ENCODE measurements at regions not wholly inside any gene's neighbourhood (a gene's known extent, or its start where the extent isn't known, plus 50 kb on each side); places are given as distances from the start of the nearest gene placed in this dataset.

DNA sequence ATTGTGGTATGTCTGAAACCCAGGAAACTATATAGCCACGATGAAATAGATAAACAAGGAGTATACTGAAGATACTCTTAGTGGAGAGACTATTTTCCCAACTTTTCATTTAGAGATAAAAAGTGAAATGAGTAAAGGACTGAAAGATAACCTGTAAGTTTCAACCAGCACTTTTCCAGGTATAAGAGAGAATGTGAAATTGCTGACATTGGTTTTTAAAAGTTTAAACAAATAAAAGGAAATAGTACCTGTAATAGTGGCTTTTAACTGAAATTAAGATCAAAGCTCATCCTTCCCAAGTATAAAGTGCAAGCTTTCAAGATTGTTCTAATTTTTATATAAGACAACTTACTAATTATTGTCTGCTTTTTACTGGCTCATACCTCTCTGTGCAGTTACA, 130.2 kb upstream of the CCN2 start:
- ATAC-seq = no peak

DNA sequence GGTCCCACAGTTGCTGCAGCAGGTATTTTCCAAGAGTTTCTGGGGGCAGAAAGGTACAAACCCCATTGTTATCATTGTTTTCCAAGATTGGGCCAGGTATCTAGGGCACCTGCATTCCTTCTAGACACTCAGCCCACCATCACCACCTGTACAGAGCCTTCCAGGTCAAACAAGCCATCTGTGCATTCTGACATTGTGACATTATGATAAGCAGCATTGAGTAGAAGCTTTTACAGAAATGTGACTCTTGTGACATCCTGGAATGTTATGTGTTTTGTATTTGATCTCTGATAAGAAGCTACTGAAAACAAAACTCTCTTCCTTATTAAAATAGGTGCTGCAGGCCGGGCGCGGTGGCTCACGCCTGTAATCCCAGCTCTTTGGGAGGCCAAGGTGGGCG, 128.1 kb upstream of the CCN2 start:
- TF ChIP-seq PPARA (CRISPR knock-in tag; IDR thresholded peaks at IDR 0.05; ENCODE audit: borderline replicate concordance) (no peak), ZC3H10 (CRISPR knock-in tag; IDR thresholded peaks at IDR 0.05) (no peak), BACH2 (CRISPR knock-in tag; IDR thresholded peaks at IDR 0.05; ENCODE audit: borderline replicate concordance) (no peak), CSDC2 (CRISPR knock-in tag; IDR thresholded peaks at IDR 0.05) (no peak)
- TF ChIP-seq, protein P1, sequence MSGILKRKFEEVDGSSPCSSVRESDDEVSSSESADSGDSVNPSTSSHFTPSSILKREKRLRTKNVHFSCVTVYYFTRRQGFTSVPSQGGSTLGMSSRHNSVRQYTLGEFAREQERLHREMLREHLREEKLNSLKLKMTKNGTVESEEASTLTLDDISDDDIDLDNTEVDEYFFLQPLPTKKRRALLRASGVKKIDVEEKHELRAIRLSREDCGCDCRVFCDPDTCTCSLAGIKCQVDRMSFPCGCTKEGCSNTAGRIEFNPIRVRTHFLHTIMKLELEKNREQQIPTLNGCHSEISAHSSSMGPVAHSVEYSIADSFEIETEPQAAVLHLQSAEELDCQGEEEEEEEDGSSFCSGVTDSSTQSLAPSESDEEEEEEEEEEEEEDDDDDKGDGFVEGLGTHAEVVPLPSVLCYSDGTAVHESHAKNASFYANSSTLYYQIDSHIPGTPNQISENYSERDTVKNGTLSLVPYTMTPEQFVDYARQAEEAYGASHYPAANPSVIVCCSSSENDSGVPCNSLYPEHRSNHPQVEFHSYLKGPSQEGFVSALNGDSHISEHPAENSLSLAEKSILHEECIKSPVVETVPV (CRISPR knock-in tag; IDR thresholded peaks at IDR 0.05) = no peak
- TF ChIP-seq, protein P2, sequence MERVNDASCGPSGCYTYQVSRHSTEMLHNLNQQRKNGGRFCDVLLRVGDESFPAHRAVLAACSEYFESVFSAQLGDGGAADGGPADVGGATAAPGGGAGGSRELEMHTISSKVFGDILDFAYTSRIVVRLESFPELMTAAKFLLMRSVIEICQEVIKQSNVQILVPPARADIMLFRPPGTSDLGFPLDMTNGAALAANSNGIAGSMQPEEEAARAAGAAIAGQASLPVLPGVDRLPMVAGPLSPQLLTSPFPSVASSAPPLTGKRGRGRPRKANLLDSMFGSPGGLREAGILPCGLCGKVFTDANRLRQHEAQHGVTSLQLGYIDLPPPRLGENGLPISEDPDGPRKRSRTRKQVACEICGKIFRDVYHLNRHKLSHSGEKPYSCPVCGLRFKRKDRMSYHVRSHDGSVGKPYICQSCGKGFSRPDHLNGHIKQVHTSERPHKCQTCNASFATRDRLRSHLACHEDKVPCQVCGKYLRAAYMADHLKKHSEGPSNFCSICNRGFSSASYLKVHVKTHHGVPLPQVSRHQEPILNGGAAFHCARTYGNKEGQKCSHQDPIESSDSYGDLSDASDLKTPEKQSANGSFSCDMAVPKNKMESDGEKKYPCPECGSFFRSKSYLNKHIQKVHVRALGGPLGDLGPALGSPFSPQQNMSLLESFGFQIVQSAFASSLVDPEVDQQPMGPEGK (CRISPR knock-in tag; IDR thresholded peaks at IDR 0.05; ENCODE audit: borderline replicate concordance) = no peak
- ATAC-seq = no peak

More for the DNA sequence above, 130.2 kb upstream of the CCN2 start:
- no peak for TF ChIP-seq ZFP3 (CRISPR knock-in tag; IDR thresholded peaks at IDR 0.05)
- TF ChIP-seq GLIS3 (CRISPR knock-in tag; IDR thresholded peaks at IDR 0.05) = no peak
- TF ChIP-seq, protein P3, sequence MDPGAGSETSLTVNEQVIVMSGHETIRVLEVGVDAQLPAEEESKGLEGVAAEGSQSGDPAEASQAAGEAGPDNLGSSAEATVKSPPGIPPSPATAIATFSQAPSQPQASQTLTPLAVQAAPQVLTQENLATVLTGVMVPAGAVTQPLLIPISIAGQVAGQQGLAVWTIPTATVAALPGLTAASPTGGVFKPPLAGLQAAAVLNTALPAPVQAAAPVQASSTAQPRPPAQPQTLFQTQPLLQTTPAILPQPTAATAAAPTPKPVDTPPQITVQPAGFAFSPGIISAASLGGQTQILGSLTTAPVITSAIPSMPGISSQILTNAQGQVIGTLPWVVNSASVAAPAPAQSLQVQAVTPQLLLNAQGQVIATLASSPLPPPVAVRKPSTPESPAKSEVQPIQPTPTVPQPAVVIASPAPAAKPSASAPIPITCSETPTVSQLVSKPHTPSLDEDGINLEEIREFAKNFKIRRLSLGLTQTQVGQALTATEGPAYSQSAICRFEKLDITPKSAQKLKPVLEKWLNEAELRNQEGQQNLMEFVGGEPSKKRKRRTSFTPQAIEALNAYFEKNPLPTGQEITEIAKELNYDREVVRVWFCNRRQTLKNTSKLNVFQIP (CRISPR knock-in tag; IDR thresholded peaks at IDR 0.05; ENCODE audit: borderline replicate concordance, low read depth) = no peak
- no peak for TF ChIP-seq ISL1 (CRISPR knock-in tag; IDR thresholded peaks at IDR 0.05)
- TF ChIP-seq, protein P1 (CRISPR knock-in tag; IDR thresholded peaks at IDR 0.05) = no peak
- no peak for TF ChIP-seq ESRRG (CRISPR knock-in tag; IDR thresholded peaks at IDR 0.05)
- TF ChIP-seq, protein P4, sequence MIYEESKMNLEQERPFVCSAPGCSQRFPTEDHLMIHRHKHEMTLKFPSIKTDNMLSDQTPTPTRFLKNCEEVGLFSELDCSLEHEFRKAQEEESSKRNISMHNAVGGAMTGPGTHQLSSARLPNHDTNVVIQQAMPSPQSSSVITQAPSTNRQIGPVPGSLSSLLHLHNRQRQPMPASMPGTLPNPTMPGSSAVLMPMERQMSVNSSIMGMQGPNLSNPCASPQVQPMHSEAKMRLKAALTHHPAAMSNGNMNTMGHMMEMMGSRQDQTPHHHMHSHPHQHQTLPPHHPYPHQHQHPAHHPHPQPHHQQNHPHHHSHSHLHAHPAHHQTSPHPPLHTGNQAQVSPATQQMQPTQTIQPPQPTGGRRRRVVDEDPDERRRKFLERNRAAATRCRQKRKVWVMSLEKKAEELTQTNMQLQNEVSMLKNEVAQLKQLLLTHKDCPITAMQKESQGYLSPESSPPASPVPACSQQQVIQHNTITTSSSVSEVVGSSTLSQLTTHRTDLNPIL (CRISPR knock-in tag; IDR thresholded peaks at IDR 0.05; ENCODE audit: low read depth) = no peak
- TF ChIP-seq, protein P5, sequence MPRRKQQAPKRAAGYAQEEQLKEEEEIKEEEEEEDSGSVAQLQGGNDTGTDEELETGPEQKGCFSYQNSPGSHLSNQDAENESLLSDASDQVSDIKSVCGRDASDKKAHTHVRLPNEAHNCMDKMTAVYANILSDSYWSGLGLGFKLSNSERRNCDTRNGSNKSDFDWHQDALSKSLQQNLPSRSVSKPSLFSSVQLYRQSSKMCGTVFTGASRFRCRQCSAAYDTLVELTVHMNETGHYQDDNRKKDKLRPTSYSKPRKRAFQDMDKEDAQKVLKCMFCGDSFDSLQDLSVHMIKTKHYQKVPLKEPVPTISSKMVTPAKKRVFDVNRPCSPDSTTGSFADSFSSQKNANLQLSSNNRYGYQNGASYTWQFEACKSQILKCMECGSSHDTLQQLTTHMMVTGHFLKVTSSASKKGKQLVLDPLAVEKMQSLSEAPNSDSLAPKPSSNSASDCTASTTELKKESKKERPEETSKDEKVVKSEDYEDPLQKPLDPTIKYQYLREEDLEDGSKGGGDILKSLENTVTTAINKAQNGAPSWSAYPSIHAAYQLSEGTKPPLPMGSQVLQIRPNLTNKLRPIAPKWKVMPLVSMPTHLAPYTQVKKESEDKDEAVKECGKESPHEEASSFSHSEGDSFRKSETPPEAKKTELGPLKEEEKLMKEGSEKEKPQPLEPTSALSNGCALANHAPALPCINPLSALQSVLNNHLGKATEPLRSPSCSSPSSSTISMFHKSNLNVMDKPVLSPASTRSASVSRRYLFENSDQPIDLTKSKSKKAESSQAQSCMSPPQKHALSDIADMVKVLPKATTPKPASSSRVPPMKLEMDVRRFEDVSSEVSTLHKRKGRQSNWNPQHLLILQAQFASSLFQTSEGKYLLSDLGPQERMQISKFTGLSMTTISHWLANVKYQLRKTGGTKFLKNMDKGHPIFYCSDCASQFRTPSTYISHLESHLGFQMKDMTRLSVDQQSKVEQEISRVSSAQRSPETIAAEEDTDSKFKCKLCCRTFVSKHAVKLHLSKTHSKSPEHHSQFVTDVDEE (CRISPR knock-in tag; IDR thresholded peaks at IDR 0.05) = no peak
- TF ChIP-seq, protein P2 (CRISPR knock-in tag; IDR thresholded peaks at IDR 0.05; ENCODE audit: borderline replicate concordance) = no peak
- TF ChIP-seq PPARA (CRISPR knock-in tag; IDR thresholded peaks at IDR 0.05; ENCODE audit: borderline replicate concordance) = no peak
- TF ChIP-seq SNAI2 (CRISPR knock-in tag; IDR thresholded peaks at IDR 0.05) = no peak
- TF ChIP-seq ZNF565 (CRISPR knock-in tag; conservative IDR thresholded peaks at IDR 0.05; ENCODE audit: low read depth) = no peak

DNA sequence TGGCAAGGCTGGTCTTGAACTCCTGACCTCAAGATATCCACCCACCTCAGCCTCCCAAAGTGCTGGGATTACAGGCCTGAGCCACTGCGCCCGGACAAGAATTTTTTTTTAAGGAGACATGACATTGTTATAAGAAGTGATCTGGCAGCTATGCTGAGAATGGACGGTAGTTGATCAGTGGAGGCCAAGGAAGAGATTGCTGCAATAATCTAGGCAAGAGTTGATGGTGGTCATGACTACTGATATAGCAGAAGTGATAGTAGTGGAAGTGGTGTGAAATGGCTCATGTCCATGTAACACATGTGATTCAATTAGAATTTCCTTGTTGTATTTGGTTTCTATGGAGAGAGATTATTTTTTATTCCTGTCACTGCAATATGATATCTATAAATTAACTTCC, 125.3 kb upstream of the CCN2 start:
- no peak for ATAC-seq
- TF ChIP-seq OSR1 (CRISPR knock-in tag; IDR thresholded peaks at IDR 0.05) (no peak), ARNTL (CRISPR knock-in tag; IDR thresholded peaks at IDR 0.05; ENCODE audit: borderline replicate concordance, low read depth) (no peak), ZNF8 (CRISPR knock-in tag; IDR thresholded peaks at IDR 0.05) (no peak)

Data from SK-N-SH treated with all-trans-retinoic acid at 6 μM for 48 hours (cell line).